ENCODE measurements at regions not wholly inside any gene's neighbourhood (a gene's known extent, or its start where the extent isn't known, plus 50 kb on each side); places are given as distances from the start of the nearest gene placed in this dataset.

DNA sequence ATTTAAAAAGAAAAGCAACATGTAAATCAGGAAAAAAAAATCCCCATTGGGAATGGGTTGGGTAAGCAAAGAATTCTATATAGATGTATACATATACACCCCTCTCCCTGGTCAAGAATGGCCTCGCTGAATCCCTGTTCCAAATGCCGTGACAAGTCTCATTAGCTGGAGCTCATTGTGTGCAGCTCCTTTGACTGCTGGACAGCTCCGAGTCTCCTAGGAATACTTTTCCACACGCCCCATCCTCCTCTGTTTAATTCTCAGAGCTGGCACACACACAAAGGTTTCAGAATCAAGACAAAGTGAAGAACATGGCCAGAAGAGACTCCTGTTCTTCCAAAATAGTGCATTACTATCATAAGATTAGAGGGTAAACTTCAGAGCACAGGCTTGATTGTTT, 130.9 kb upstream of the MKLN1 start:
- FAIRE-seq (peak; percentile 83), DNase-seq (ENCODE audit: low read depth, low spot score) (peak; percentile 22)
- dilution Hi-C loops (cut with MboI; ENCODE audit: extremely low pct_ligation_motif_present, low sequenced_read_pairs) (no loop called here), intact Hi-C loops (cut with micrococcal nuclease) (no loop called here)
- Histone ChIP-seq H3K9ac (replicated peaks; ENCODE audit: extremely low read depth, insufficient read depth, low read length) (no peak overlapping the region), H3K36me3 (ENCODE audit: control insufficient read depth in 2 of 2, extremely low read depth in 1 of 2, insufficient read depth in 2 of 2, low read length in 2 of 2) (no peaks in the 10 kb centered on the region), H3K79me2 (ENCODE audit: control insufficient read depth, insufficient read depth, low read length) (no peaks in the 10 kb centered on the region), H3K27ac (ENCODE audit: insufficient read depth, low read depth, low read length) (no peak overlapping the region), H3K27me3 (ENCODE audit: control insufficient read depth in 2 of 2, insufficient read depth in 2 of 2, low read length in 2 of 2) (peaks cover 0 to 3% of the 10 kb centered on the region in 2 experiments), H3K4me3 (replicated peaks in 1 of 3; ENCODE audit: insufficient read depth in 1 of 3, low read depth in 1 of 3, low read length in 3 of 3) (no peak overlapping the region), H2AFZ (ENCODE audit: low read depth, low read length) (no peak overlapping the region), H4K20me1 (replicated peaks; ENCODE audit: control insufficient read depth, extremely low read depth, insufficient read depth, low read length) (no peaks in the 10 kb centered on the region), H3K4me2 (ENCODE audit: insufficient read depth, low read length) (no peak overlapping the region), H3K9me1 (replicated peaks; ENCODE audit: control insufficient read depth, extremely low read depth, insufficient read depth, low read length) (no peaks in the 10 kb centered on the region), H3K9me3 (replicated peaks; ENCODE audit: control insufficient read depth, insufficient read depth, low read length) (no peaks in the 10 kb centered on the region), H3K4me1 (ENCODE audit: control insufficient read depth, extremely low read depth, insufficient read depth, low read length) (no peaks in the 10 kb centered on the region)
- ChIA-PET POLR2A (no interaction called here), CTCF (interaction anchor here (0.5 to 1.8 kb wide), 4 partner anchors 13 to 176 kb away, joined by 3 to 5 read pairs (median 4); no protein-coding TSS in a partner anchor)
- TF ChIP-seq POLR2AphosphoS5 (IDR thresholded peaks at IDR 0.05; ENCODE audit: insufficient read depth, low read depth, low read length) (no peak), EZH2 (IDR thresholded peaks at IDR 0.05; ENCODE audit: borderline replicate concordance, low read depth, low read length, severe bottlenecking) (no peak), GATA2 (IDR thresholded peaks at IDR 0.05; ENCODE audit: insufficient read depth, insufficient read length, low read depth, low read length) (no peak), MYC (IDR thresholded peaks at IDR 0.05; ENCODE audit: low read depth, low read length) (no peak), FOS (IDR thresholded peaks at IDR 0.05; ENCODE audit: borderline replicate concordance, insufficient read depth, low read length) (no peak), POLR2A (IDR thresholded peaks at IDR 0.05; ENCODE audit: low read depth, low read length) (no peak), JUN (IDR thresholded peaks at IDR 0.05; ENCODE audit: borderline replicate concordance, insufficient read depth, insufficient read length, low read depth) (no peak)
- TF ChIP-seq, protein P1, sequence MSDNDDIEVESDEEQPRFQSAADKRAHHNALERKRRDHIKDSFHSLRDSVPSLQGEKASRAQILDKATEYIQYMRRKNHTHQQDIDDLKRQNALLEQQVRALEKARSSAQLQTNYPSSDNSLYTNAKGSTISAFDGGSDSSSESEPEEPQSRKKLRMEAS (IDR thresholded peaks at IDR 0.05; ENCODE audit: insufficient read depth, insufficient read length): no peak
- TF ChIP-seq, protein P2, sequence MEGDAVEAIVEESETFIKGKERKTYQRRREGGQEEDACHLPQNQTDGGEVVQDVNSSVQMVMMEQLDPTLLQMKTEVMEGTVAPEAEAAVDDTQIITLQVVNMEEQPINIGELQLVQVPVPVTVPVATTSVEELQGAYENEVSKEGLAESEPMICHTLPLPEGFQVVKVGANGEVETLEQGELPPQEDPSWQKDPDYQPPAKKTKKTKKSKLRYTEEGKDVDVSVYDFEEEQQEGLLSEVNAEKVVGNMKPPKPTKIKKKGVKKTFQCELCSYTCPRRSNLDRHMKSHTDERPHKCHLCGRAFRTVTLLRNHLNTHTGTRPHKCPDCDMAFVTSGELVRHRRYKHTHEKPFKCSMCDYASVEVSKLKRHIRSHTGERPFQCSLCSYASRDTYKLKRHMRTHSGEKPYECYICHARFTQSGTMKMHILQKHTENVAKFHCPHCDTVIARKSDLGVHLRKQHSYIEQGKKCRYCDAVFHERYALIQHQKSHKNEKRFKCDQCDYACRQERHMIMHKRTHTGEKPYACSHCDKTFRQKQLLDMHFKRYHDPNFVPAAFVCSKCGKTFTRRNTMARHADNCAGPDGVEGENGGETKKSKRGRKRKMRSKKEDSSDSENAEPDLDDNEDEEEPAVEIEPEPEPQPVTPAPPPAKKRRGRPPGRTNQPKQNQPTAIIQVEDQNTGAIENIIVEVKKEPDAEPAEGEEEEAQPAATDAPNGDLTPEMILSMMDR (IDR thresholded peaks at IDR 0.05; ENCODE audit: extremely low read depth in 1 of 2, insufficient read depth in 1 of 2, low read depth in 1 of 2, low read length in 2 of 2): no peak
- BruUV-seq (replicated peaks): no TSS peak
